A673 (cell line): ENCODE measurements at regions not wholly inside any gene's neighbourhood (a gene's known extent, or its start where the extent isn't known, plus 50 kb on each side); places are given as distances from the start of the nearest gene placed in this dataset.

Experiments
- EZH2 ChIP-seq: fragments of 200-600 bp; sonication (generic); IDR thresholded peaks from 2 replicates; pipeline ENCODE4 v1.6.1; 2017; ENCODE audit warnings: borderline replicate concordance, low read depth, mild to moderate bottlenecking, mixed read lengths, antibody characterized with exemption, low read length; ENCODE audit not compliant: poor library complexity, severe bottlenecking
- TF ChIP-seq, protein P1 (sequence below): fragments of 300-800, 200-600 bp; sonication (generic); conservative IDR thresholded peaks from 2 replicates; pipeline ENCODE4 v1.5.1; 2017; ENCODE audit warnings: low read depth, mild to moderate bottlenecking, antibody characterized with exemption, low read length, moderate library complexity, mixed read lengths

DNA sequence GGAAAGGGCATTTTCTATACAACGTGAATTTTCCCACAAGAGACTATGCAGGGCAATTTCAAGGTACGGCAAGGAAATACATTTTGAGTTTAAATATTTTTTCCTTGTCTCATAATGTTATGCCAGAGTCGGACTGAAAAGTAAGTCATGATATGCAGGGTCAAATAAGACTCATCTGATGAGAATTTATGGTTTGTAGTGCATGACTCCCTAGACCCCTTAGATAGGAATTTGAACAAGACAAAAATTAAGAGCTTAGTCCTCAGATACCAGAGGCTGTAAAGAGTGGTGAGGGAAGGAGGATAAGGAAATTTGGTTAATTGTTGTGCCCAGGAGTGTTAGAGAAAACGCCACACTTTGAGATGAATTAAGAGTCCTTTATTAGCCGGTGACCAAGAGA is 616.6 kb downstream of the XPNPEP1 start:
- TF ChIP-seq EZH2, result no peak
- TF ChIP-seq, protein P1, sequence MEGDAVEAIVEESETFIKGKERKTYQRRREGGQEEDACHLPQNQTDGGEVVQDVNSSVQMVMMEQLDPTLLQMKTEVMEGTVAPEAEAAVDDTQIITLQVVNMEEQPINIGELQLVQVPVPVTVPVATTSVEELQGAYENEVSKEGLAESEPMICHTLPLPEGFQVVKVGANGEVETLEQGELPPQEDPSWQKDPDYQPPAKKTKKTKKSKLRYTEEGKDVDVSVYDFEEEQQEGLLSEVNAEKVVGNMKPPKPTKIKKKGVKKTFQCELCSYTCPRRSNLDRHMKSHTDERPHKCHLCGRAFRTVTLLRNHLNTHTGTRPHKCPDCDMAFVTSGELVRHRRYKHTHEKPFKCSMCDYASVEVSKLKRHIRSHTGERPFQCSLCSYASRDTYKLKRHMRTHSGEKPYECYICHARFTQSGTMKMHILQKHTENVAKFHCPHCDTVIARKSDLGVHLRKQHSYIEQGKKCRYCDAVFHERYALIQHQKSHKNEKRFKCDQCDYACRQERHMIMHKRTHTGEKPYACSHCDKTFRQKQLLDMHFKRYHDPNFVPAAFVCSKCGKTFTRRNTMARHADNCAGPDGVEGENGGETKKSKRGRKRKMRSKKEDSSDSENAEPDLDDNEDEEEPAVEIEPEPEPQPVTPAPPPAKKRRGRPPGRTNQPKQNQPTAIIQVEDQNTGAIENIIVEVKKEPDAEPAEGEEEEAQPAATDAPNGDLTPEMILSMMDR, result no peak
